Spinal cord (tissue), 9 donors: ENCODE measurements at regions not wholly inside any gene's neighbourhood (a gene's known extent, or its start where the extent isn't known, plus 50 kb on each side); places are given as distances from the start of the nearest gene placed in this dataset.
"Not testable (repeated sequence)": the region's sequence is repeated elsewhere in the genome, so short reads cannot be mapped to it uniquely, and the experiment has no call there.

Experiments
- DNase-seq, 6 donors: peaks; one replicate each; pipeline versions ENCODE4 v3.0.0 to v3.0.0-alpha.2; 2013 to 2015; ENCODE audit warnings: low spot score in 6 of 6, low read depth in 4 of 6
- H3K27ac ChIP-seq: one replicate; pipeline ENCODE4 v1.5.1; 2013; ENCODE audit warnings: low read depth, low read length, control low read depth
- H3K27me3 ChIP-seq: one replicate; pipeline ENCODE4 v1.6.1; 2013; ENCODE audit warnings: low read length; ENCODE audit not compliant: control insufficient read depth, insufficient read depth
- H3K36me3 ChIP-seq: one replicate; pipeline ENCODE4 v1.6.1; 2013; ENCODE audit warnings: low read length; ENCODE audit not compliant: control insufficient read depth, insufficient read depth
- H3K4me1 ChIP-seq: one replicate; pipeline ENCODE4 v1.6.1; 2013; ENCODE audit warnings: low read length; ENCODE audit not compliant: control insufficient read depth, insufficient read depth
- H3K4me3 ChIP-seq: one replicate; pipeline ENCODE4 v1.5.1; 2013; ENCODE audit warnings: low read depth, low read length, control low read depth
- H3K9me3 ChIP-seq: one replicate; pipeline ENCODE4 v1.6.1; 2013; ENCODE audit warnings: low read length; ENCODE audit not compliant: control insufficient read depth, insufficient read depth
- WGBS: methylation state at CpG from one replicate; pipeline ENCODE4 v1.1.5; 2013; ENCODE audit warnings: missing lambda C conversion rate; ENCODE audit not compliant: insufficient coverage; 5-methylcytosine and 5-hydroxymethylcytosine counted together
- donor health status: healthy.

GRCh38 chr18:14250084-14250677 lies 117.9 kb upstream of the ZNF519 start:
- H3K9me3 ChIP-seq, H3K4me1 ChIP-seq, DNase-seq, H3K27me3 ChIP-seq, H3K36me3 ChIP-seq, H3K4me3 ChIP-seq, H3K27ac ChIP-seq: not testable (repeated sequence)
- WGBS = 75% methylated on average over 3 of the region's 5 CpGs

GRCh38 chr18:14239224-14239623 lies 107.0 kb upstream of the ZNF519 start:
- 100% methylated on average over 1 of the region's 1 CpG for WGBS

GRCh38 chr18:14236356-14237048 lies 104.3 kb upstream of the ZNF519 start:
- not testable (repeated sequence) for DNase-seq, H3K27ac ChIP-seq
- WGBS = no CpG with 5 or more reads among the region's 3 CpGs

More at GRCh38 chr18:14239224-14239623, 107.0 kb upstream of the ZNF519 start:
- not testable (repeated sequence) for H3K27me3 ChIP-seq, H3K9me3 ChIP-seq, H3K36me3 ChIP-seq, DNase-seq, H3K4me1 ChIP-seq, H3K27ac ChIP-seq, H3K4me3 ChIP-seq

GRCh38 chr18:14225286-14225679 lies 93.0 kb upstream of the ZNF519 start:
- not testable (repeated sequence) for DNase-seq, H3K27ac ChIP-seq, H3K4me3 ChIP-seq, H3K9me3 ChIP-seq, H3K27me3 ChIP-seq, H3K4me1 ChIP-seq, H3K36me3 ChIP-seq
- WGBS = no CpG with 5 or more reads among the region's 4 CpGs

More at GRCh38 chr18:14236356-14237048, 104.3 kb upstream of the ZNF519 start:
- not testable (repeated sequence) for H3K4me3 ChIP-seq, H3K27me3 ChIP-seq, H3K9me3 ChIP-seq, H3K4me1 ChIP-seq, H3K36me3 ChIP-seq

- H3K36me3 ChIP-seq, H3K9me3 ChIP-seq, H3K27me3 ChIP-seq, DNase-seq, H3K27ac ChIP-seq, H3K4me1 ChIP-seq, H3K4me3 ChIP-seq: not testable (repeated sequence)
- 92% methylated on average over 21 of the region's 27 CpGs for WGBS
Measured at GRCh38 chr18:14224551-14225285, 92.5 kb upstream of the ZNF519 start.

- 98% methylated on average over 6 of the region's 16 CpGs for WGBS
- DNase-seq, H3K27ac ChIP-seq, H3K9me3 ChIP-seq, H3K27me3 ChIP-seq, H3K36me3 ChIP-seq, H3K4me1 ChIP-seq, H3K4me3 ChIP-seq: not testable (repeated sequence)
Measured at GRCh38 chr18:14223919-14224318, 91.7 kb upstream of the ZNF519 start.

GRCh38 chr18:14223231-14223822 lies 91.1 kb upstream of the ZNF519 start:
- not testable (repeated sequence) for H3K4me1 ChIP-seq, DNase-seq, H3K9me3 ChIP-seq, H3K4me3 ChIP-seq, H3K27ac ChIP-seq, H3K36me3 ChIP-seq, H3K27me3 ChIP-seq
- WGBS = 94% methylated on average over 29 of the region's 31 CpGs

- not testable (repeated sequence) for H3K9me3 ChIP-seq, H3K27ac ChIP-seq, H3K36me3 ChIP-seq, H3K27me3 ChIP-seq, H3K4me1 ChIP-seq, DNase-seq, H3K4me3 ChIP-seq
- 93% methylated on average over 30 of the region's 31 CpGs for WGBS
Measured at GRCh38 chr18:14222354-14223221, 90.4 kb upstream of the ZNF519 start.

GRCh38 chr18:14221689-14222088 lies 89.5 kb upstream of the ZNF519 start:
- Histone ChIP-seq H3K27ac (no peak overlapping the region), H3K27me3 (no peaks in the 10 kb centered on the region), H3K9me3 (peaks cover 2% of the 10 kb centered on the region), H3K4me1 (no peaks in the 10 kb centered on the region), H3K36me3 (peaks cover 4% of the 10 kb centered on the region), H3K4me3 (no peak overlapping the region)
- no peak for DNase-seq
- WGBS = 93% methylated on average over 13 of the region's 14 CpGs
